Liver (tissue), 8 donors: ENCODE measurements at regions not wholly inside any gene's neighbourhood (a gene's known extent, or its start where the extent isn't known, plus 50 kb on each side); places are given as distances from the start of the nearest gene placed in this dataset.

Source experiments
- DNase-seq: peaks from one replicate; pipeline ENCODE4 v3.0.0-alpha.2; 2017; ENCODE audit warnings: low spot score
- H3K27ac ChIP-seq, 2 donors: one replicate each; pipeline ENCODE4 v1.7.0; 2013; ENCODE audit warnings: inconsistent platforms in 2 of 2, low read length in 2 of 2, control low read depth in 1 of 2, low read depth in 1 of 2, mild to moderate bottlenecking in 1 of 2
- H3K27me3 ChIP-seq, 4 donors: one replicate each; pipeline versions ENCODE4 v1.6.1 to v1.7.0; 2013; ENCODE audit warnings: low read length in 3 of 4, inconsistent platforms in 1 of 4, mild to moderate bottlenecking in 1 of 4, moderate library complexity in 1 of 4; ENCODE audit not compliant: control insufficient read depth in 4 of 4, insufficient read depth in 4 of 4
- H3K36me3 ChIP-seq, 4 donors: one replicate each; pipeline versions ENCODE4 v1.6.1 to v1.7.0; 2013; ENCODE audit warnings: low read length in 3 of 4, mild to moderate bottlenecking in 3 of 4, low read depth in 1 of 4, moderate library complexity in 1 of 4; ENCODE audit not compliant: control insufficient read depth in 4 of 4, insufficient read depth in 3 of 4
- H3K4me1 ChIP-seq, 4 donors: one replicate each; pipeline versions ENCODE4 v1.6.1 to v1.7.0; 2013; ENCODE audit warnings: low read length in 3 of 4, mild to moderate bottlenecking in 3 of 4, moderate library complexity in 1 of 4; ENCODE audit not compliant: control insufficient read depth in 4 of 4, insufficient read depth in 4 of 4
- H3K4me3 ChIP-seq, 3 donors: one replicate each; pipeline versions ENCODE4 v1.6.1 to v1.7.0; 2013; ENCODE audit warnings: low read length in 3 of 3, control low read depth in 1 of 3, low read depth in 1 of 3, mild to moderate bottlenecking in 1 of 3
- H3K9ac ChIP-seq, 2 donors: one replicate each; pipeline ENCODE4 v1.7.0; 2013; ENCODE audit warnings: low read length in 2 of 2, mild to moderate bottlenecking in 2 of 2, moderate library complexity in 2 of 2, control low read depth in 1 of 2, low read depth in 1 of 2
- H3K9me3 ChIP-seq, 4 donors: one replicate each; pipeline versions ENCODE4 v1.6.1 to v1.7.0; 2013; ENCODE audit warnings: low read length in 3 of 4; ENCODE audit not compliant: control insufficient read depth in 4 of 4
- EGR1 ChIP-seq, 2 donors: IDR thresholded peaks; 2 replicates each; pipeline ENCODE4 v1.6.1; 2016 to 2018; ENCODE audit warnings: antibody characterized with exemption in 2 of 2, low read depth in 2 of 2
- FOXA1 ChIP-seq: IDR thresholded peaks from 2 replicates; pipeline ENCODE4 v1.6.1; 2016; ENCODE audit warnings: antibody characterized with exemption
- GABPA ChIP-seq, 2 donors: IDR thresholded peaks in 1 of 2; conservative IDR thresholded peaks in 1 of 2; 2 replicates each; pipeline ENCODE4 v1.6.1; 2016; ENCODE audit warnings: antibody characterized with exemption in 2 of 2, mild to moderate bottlenecking in 1 of 2, moderate library complexity in 1 of 2
- HNF4A ChIP-seq, 2 donors: conservative IDR thresholded peaks; 2 replicates each; pipeline ENCODE4 v1.6.1; 2016; ENCODE audit warnings: antibody characterized with exemption in 2 of 2, mild to moderate bottlenecking in 2 of 2
- NR2F2 ChIP-seq: IDR thresholded peaks from 2 replicates; pipeline ENCODE4 v1.6.1; 2016; ENCODE audit warnings: antibody characterized with exemption
- RAD21 ChIP-seq, 2 donors: IDR thresholded peaks; 2 replicates each; pipeline ENCODE4 v1.6.1; 2016; ENCODE audit warnings: antibody characterized with exemption in 2 of 2, mild to moderate bottlenecking in 2 of 2
- SP1 ChIP-seq: IDR thresholded peaks from 2 replicates; pipeline ENCODE4 v1.6.1; 2018; ENCODE audit warnings: antibody characterized with exemption, mild to moderate bottlenecking
- TAF1 ChIP-seq: conservative IDR thresholded peaks from 2 replicates; pipeline ENCODE4 v1.6.1; 2016; ENCODE audit warnings: antibody characterized with exemption, mild to moderate bottlenecking
- YY1 ChIP-seq: IDR thresholded peaks from 2 replicates; pipeline ENCODE4 v1.6.1; 2016; ENCODE audit warnings: antibody characterized with exemption, mild to moderate bottlenecking
- WGBS: extraction: QIAGEN DNeasy Blood & Tissue Kit; methylation state at CpG from one replicate; pipeline ENCODE4 v1.1.7; 2013; 5-methylcytosine and 5-hydroxymethylcytosine counted together
- TF ChIP-seq, protein P1 (sequence below): IDR thresholded peaks from 2 replicates; pipeline ENCODE4 v1.6.1; 2016; ENCODE audit warnings: antibody characterized with exemption, mild to moderate bottlenecking
- TF ChIP-seq, protein P2 (sequence below): fragments of 150-350 bp; IDR thresholded peaks from 2 replicates; pipeline ENCODE4 v1.5.1; 2017; ENCODE audit warnings: improper control_type of control experiment, low read depth, low read length; ENCODE audit not compliant: missing input control
- TF ChIP-seq, protein P3 (sequence below): IDR thresholded peaks from 2 replicates; pipeline ENCODE4 v1.6.1; 2016; ENCODE audit warnings: antibody characterized with exemption
- TF ChIP-seq, protein P4 (sequence below): IDR thresholded peaks from 2 replicates; pipeline ENCODE4 v1.6.1; 2016; ENCODE audit warnings: antibody characterized with exemption
- TF ChIP-seq, protein P5 (sequence below): IDR thresholded peaks from 2 replicates; pipeline ENCODE4 v1.6.1; 2016; ENCODE audit warnings: antibody characterized with exemption
- donor health status: healthy.
- donor health status: healthy.
- donor health status: healthy.
- donor health status: healthy.
- donor health status: healthy.

DNA sequence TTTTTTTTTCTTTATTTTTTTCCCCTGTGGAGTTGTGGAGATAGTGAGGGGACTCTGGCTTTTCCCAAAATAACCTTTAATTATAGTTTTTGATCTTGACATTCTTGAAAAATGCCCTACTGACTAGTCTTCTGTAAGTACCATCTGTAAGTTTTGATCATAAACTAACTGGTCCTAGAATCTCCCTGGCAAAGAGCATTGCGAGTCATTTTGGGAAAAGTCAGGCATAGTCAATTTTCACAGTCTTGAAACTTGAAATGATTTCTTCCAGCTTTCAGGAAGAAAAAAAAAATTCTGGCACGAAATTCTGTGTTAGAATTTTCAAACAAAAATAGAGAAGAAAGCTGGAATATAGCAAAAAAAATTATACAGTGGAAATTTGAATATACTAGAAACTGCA is 181.2 kb upstream of the SNX7 start:
- no peak for DNase-seq
- no peak overlapping the region for H3K9ac ChIP-seq
- H3K9me3 ChIP-seq, result no peaks in the 10 kb centered on the region
- TF ChIP-seq, protein P1, sequence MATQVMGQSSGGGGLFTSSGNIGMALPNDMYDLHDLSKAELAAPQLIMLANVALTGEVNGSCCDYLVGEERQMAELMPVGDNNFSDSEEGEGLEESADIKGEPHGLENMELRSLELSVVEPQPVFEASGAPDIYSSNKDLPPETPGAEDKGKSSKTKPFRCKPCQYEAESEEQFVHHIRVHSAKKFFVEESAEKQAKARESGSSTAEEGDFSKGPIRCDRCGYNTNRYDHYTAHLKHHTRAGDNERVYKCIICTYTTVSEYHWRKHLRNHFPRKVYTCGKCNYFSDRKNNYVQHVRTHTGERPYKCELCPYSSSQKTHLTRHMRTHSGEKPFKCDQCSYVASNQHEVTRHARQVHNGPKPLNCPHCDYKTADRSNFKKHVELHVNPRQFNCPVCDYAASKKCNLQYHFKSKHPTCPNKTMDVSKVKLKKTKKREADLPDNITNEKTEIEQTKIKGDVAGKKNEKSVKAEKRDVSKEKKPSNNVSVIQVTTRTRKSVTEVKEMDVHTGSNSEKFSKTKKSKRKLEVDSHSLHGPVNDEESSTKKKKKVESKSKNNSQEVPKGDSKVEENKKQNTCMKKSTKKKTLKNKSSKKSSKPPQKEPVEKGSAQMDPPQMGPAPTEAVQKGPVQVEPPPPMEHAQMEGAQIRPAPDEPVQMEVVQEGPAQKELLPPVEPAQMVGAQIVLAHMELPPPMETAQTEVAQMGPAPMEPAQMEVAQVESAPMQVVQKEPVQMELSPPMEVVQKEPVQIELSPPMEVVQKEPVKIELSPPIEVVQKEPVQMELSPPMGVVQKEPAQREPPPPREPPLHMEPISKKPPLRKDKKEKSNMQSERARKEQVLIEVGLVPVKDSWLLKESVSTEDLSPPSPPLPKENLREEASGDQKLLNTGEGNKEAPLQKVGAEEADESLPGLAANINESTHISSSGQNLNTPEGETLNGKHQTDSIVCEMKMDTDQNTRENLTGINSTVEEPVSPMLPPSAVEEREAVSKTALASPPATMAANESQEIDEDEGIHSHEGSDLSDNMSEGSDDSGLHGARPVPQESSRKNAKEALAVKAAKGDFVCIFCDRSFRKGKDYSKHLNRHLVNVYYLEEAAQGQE, result no peak
- TF ChIP-seq EGR1 (IDR thresholded peaks at IDR 0.05; ENCODE audit: low read depth in 2 of 2) (no peak), FOXA1 (no peak), NR2F2 (no peak), RAD21 (IDR thresholded peaks at IDR 0.05) (no peak), SP1 (no peak), TAF1 (no peak), GABPA (IDR thresholded peaks at IDR 0.05 in 1 of 2, conservative IDR thresholded peaks at IDR 0.05 in 1 of 2) (no peak), HNF4A (conservative IDR thresholded peaks at IDR 0.05) (no peak), YY1 (no peak)
- TF ChIP-seq, protein P2, sequence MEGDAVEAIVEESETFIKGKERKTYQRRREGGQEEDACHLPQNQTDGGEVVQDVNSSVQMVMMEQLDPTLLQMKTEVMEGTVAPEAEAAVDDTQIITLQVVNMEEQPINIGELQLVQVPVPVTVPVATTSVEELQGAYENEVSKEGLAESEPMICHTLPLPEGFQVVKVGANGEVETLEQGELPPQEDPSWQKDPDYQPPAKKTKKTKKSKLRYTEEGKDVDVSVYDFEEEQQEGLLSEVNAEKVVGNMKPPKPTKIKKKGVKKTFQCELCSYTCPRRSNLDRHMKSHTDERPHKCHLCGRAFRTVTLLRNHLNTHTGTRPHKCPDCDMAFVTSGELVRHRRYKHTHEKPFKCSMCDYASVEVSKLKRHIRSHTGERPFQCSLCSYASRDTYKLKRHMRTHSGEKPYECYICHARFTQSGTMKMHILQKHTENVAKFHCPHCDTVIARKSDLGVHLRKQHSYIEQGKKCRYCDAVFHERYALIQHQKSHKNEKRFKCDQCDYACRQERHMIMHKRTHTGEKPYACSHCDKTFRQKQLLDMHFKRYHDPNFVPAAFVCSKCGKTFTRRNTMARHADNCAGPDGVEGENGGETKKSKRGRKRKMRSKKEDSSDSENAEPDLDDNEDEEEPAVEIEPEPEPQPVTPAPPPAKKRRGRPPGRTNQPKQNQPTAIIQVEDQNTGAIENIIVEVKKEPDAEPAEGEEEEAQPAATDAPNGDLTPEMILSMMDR, result no peak
- TF ChIP-seq, protein P3, sequence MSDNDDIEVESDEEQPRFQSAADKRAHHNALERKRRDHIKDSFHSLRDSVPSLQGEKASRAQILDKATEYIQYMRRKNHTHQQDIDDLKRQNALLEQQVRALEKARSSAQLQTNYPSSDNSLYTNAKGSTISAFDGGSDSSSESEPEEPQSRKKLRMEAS, result no peak
- TF ChIP-seq, protein P4, sequence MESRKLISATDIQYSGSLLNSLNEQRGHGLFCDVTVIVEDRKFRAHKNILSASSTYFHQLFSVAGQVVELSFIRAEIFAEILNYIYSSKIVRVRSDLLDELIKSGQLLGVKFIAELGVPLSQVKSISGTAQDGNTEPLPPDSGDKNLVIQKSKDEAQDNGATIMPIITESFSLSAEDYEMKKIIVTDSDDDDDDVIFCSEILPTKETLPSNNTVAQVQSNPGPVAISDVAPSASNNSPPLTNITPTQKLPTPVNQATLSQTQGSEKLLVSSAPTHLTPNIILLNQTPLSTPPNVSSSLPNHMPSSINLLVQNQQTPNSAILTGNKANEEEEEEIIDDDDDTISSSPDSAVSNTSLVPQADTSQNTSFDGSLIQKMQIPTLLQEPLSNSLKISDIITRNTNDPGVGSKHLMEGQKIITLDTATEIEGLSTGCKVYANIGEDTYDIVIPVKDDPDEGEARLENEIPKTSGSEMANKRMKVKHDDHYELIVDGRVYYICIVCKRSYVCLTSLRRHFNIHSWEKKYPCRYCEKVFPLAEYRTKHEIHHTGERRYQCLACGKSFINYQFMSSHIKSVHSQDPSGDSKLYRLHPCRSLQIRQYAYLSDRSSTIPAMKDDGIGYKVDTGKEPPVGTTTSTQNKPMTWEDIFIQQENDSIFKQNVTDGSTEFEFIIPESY, result no peak
- TF ChIP-seq, protein P5, sequence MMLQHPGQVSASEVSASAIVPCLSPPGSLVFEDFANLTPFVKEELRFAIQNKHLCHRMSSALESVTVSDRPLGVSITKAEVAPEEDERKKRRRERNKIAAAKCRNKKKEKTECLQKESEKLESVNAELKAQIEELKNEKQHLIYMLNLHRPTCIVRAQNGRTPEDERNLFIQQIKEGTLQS, result no peak
- no peaks in the 10 kb centered on the region for H3K27me3 ChIP-seq
- H3K27ac ChIP-seq, result no peak overlapping the region
- no peaks in the 10 kb centered on the region for H3K4me1 ChIP-seq
- no peaks in the 10 kb centered on the region for H3K36me3 ChIP-seq
- H3K4me3 ChIP-seq, result no peak overlapping the region
- WGBS, result 61% methylated on average over 2 of the region's 2 CpGs

DNA sequence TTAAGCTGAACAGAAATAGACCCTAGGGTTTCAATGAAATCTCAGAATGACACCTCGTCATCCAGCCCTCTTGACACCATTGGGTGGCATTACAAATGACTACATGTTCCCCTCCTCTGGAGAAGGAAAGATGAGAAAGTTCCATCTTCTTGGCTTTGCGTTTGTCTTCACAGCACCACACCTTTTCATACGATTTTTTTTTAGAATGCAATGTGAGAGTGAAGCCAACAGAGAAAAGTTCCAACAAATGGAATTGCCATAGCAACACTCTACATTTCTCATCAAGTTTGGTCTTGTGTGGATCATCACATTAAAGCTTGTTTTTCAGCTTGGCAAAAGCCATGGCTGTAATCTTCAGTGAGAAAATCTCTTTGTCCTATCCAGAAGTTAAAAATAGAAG is 183.4 kb upstream of the SNX7 start:
- WGBS, result 79% methylated on average over 3 of the region's 3 CpGs
- Histone ChIP-seq H3K27ac (no peak overlapping the region), H3K9ac (no peak overlapping the region), H3K36me3 (no peaks in the 10 kb centered on the region), H3K4me1 (no peaks in the 10 kb centered on the region), H3K9me3 (no peaks in the 10 kb centered on the region), H3K4me3 (no peak overlapping the region), H3K27me3 (no peaks in the 10 kb centered on the region)
- DNase-seq, result no peak
- TF ChIP-seq RAD21 (IDR thresholded peaks at IDR 0.05), result no peak
- TF ChIP-seq, protein P3, result no peak
